ENCODE measurements at regions not wholly inside any gene's neighbourhood (a gene's known extent, or its start where the extent isn't known, plus 50 kb on each side); places are given as distances from the start of the nearest gene placed in this dataset.

- TF ChIP-seq CTCF (IDR thresholded peaks at IDR 0.05) (no peak), ZFX (IDR thresholded peaks at IDR 0.05; ENCODE audit: borderline replicate concordance) (no peak)
These were observed 120.0 kb upstream of the GGTLC1 start for GRCh38 chr20:24108581-24108980.
